ENCODE measurements at regions not wholly inside any gene's neighbourhood (a gene's known extent, or its start where the extent isn't known, plus 50 kb on each side); places are given as distances from the start of the nearest gene placed in this dataset.

- Histone ChIP-seq H3K4me1 (no peaks in the 10 kb centered on the region), H3K27me3 (peaks cover 0 to 23% (median 0%) of the 10 kb centered on the region in 4 donors), H3K27ac (no peak overlapping the region), H3K36me3 (no peaks in the 10 kb centered on the region), H3K4me3 (no peak overlapping the region), H3K9me3 (peaks cover 0 to 5% (median 0%) of the 10 kb centered on the region in 3 donors)
- intact Hi-C loops (cut with DNase I): no loop called here
- WGBS, 2 donors: 51 to 63% methylated on average over 4 of the region's 4 CpGs
- TF ChIP-seq, protein P1, sequence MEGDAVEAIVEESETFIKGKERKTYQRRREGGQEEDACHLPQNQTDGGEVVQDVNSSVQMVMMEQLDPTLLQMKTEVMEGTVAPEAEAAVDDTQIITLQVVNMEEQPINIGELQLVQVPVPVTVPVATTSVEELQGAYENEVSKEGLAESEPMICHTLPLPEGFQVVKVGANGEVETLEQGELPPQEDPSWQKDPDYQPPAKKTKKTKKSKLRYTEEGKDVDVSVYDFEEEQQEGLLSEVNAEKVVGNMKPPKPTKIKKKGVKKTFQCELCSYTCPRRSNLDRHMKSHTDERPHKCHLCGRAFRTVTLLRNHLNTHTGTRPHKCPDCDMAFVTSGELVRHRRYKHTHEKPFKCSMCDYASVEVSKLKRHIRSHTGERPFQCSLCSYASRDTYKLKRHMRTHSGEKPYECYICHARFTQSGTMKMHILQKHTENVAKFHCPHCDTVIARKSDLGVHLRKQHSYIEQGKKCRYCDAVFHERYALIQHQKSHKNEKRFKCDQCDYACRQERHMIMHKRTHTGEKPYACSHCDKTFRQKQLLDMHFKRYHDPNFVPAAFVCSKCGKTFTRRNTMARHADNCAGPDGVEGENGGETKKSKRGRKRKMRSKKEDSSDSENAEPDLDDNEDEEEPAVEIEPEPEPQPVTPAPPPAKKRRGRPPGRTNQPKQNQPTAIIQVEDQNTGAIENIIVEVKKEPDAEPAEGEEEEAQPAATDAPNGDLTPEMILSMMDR (IDR thresholded peaks at IDR 0.05): no peak
- TF ChIP-seq POLR2A (IDR thresholded peaks at IDR 0.05): no peak
- no peak for DNase-seq
Observed at GRCh38 chr9:134253606-134254205, 72.5 kb upstream of the RXRA start.

GRCh38 chr9:134258332-134258731, 67.9 kb upstream of the RXRA start:
- Histone ChIP-seq H3K9me3 (no peaks in the 10 kb centered on the region), H3K4me1 (no peaks in the 10 kb centered on the region), H3K36me3 (no peaks in the 10 kb centered on the region), H3K27me3 (peaks cover 0 to 19% (median 0%) of the 10 kb centered on the region in 4 donors), H3K27ac (no peak overlapping the region), H3K4me3 (no peak overlapping the region)
- intact Hi-C loops (cut with DNase I): no loop called here
- TF ChIP-seq POLR2A (IDR thresholded peaks at IDR 0.05): no peak
- TF ChIP-seq, protein P1 (IDR thresholded peaks at IDR 0.05): no peak
- WGBS, 2 donors: 50 to 64% methylated on average over 1 to 4 of the region's 10 CpGs
- no peak for DNase-seq

GRCh38 chr9:134258828-134259546, 67.3 kb upstream of the RXRA start:
- Histone ChIP-seq H3K4me1 (no peaks in the 10 kb centered on the region), H3K36me3 (no peaks in the 10 kb centered on the region), H3K4me3 (no peak overlapping the region), H3K27me3 (peaks cover 0 to 21% (median 0%) of the 10 kb centered on the region in 4 donors), H3K27ac (no peak overlapping the region), H3K9me3 (no peaks in the 10 kb centered on the region)
- intact Hi-C loops (cut with DNase I): no loop called here
- no peak for DNase-seq
- WGBS, 2 donors: 90 to 100% methylated on average over 1 to 2 of the region's 11 CpGs
- TF ChIP-seq, protein P1 (IDR thresholded peaks at IDR 0.05): no peak
- TF ChIP-seq POLR2A (IDR thresholded peaks at IDR 0.05): no peak

DNA sequence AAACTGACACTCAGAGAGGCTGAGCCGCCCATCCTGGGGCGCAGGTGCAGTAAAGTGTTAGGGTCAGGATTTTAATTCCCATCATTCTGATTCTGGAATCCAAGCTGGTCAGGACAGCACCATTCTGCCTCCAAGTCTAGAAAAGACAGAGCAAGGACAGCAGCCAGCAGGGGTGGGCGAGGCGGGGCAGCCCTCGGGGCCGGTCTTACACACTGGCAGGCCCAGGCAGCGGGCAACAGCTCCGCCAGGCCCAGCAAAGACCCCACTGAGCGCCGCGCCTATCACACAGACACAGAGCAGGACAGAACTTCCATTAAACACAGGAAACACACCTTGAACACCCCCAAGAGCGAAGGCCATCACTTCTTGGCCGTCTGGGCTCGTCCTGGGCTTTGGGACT, 66.5 kb upstream of the RXRA start:
- TF ChIP-seq, protein P1 (IDR thresholded peaks at IDR 0.05): no peak
- no peak for TF ChIP-seq POLR2A (IDR thresholded peaks at IDR 0.05)
- 72 to 87% methylated on average over 8 to 9 of the region's 14 CpGs for WGBS, 2 donors
- Histone ChIP-seq H3K27ac (no peak overlapping the region), H3K4me1 (no peaks in the 10 kb centered on the region), H3K36me3 (no peaks in the 10 kb centered on the region), H3K9me3 (no peaks in the 10 kb centered on the region), H3K4me3 (no peak overlapping the region), H3K27me3 (peaks cover 0 to 28% (median 0%) of the 10 kb centered on the region in 4 donors)
- DNase-seq: no peak
- intact Hi-C loops (cut with DNase I): no loop called here

- TF ChIP-seq POLR2A (IDR thresholded peaks at IDR 0.05): no peak
- TF ChIP-seq, protein P1 (IDR thresholded peaks at IDR 0.05): no peak
- Histone ChIP-seq H3K4me3 (no peak overlapping the region), H3K27ac (no peak overlapping the region), H3K9me3 (no peaks in the 10 kb centered on the region), H3K36me3 (no peaks in the 10 kb centered on the region), H3K27me3 (peaks cover 0 to 39% (median 0%) of the 10 kb centered on the region in 4 donors), H3K4me1 (no peaks in the 10 kb centered on the region)
- DNase-seq: no peak
- intact Hi-C loops (cut with DNase I): no loop called here
- 72 to 88% methylated on average over 5 to 10 of the region's 18 CpGs for WGBS, 2 donors
Observed at GRCh38 chr9:134260801-134261200, 65.5 kb upstream of the RXRA start.
